ENCODE measurements at regions not wholly inside any gene's neighbourhood (a gene's known extent, or its start where the extent isn't known, plus 50 kb on each side); places are given as distances from the start of the nearest gene placed in this dataset.

- CTCF ChIA-PET, result no interaction called here
Observed at GRCh38 chr4:23533859-23534258, 356.0 kb downstream of the PPARGC1A start.

GRCh38 chr4:23516716-23517115, 373.1 kb downstream of the PPARGC1A start:
- Histone ChIP-seq H3K4me1 (ENCODE audit: insufficient read depth, low read length) (no peaks in the 10 kb centered on the region), H3K9me3 (ENCODE audit: control insufficient read depth in 1 of 2, insufficient read depth in 1 of 2, low read length in 2 of 2) (peaks cover 3 to 11% of the 10 kb centered on the region in 2 experiments), H3K36me3 (ENCODE audit: insufficient read depth, low read length) (no peaks in the 10 kb centered on the region), H3K27me3 (ENCODE audit: control insufficient read depth in 1 of 2, insufficient read depth in 2 of 2, low read length in 2 of 2) (no peaks in the 10 kb centered on the region), H3K4me3 (ENCODE audit: low read length) (no peak overlapping the region), H3K27ac (ENCODE audit: low read depth in 1 of 2, low read length in 2 of 2) (no peak overlapping the region)
- no peak overlapping the region for H3K27ac Mint-ChIP-seq
- ChIA-PET POLR2A (no interaction called here), CTCF (no interaction called here)
- H3K4me3 Mint-ChIP-seq, result no peak overlapping the region
- DNase-seq, result no peak
- no peaks in the 10 kb centered on the region for H3K27me3 Mint-ChIP-seq
- TF ChIP-seq CTCF (IDR thresholded peaks at IDR 0.05), result no peak
- peaks cover 16% of the 10 kb centered on the region for H3K9me3 Mint-ChIP-seq
- no peaks in the 10 kb centered on the region for H3K4me1 Mint-ChIP-seq (ENCODE audit: low read depth)
- intact Hi-C loops (cut with DNase I, micrococcal nuclease), result no loop called here
- no peak for ATAC-seq (ENCODE audit: poor library complexity)
- H3K36me3 Mint-ChIP-seq (ENCODE audit: low read depth), result no peaks in the 10 kb centered on the region

More at GRCh38 chr4:23533859-23534258, 356.0 kb downstream of the PPARGC1A start:
- H3K9me3 ChIP-seq (ENCODE audit: control insufficient read depth in 1 of 2, insufficient read depth in 1 of 2, low read length in 2 of 2), result no peaks in the 10 kb centered on the region
- DNase-seq (no peak), ATAC-seq (ENCODE audit: poor library complexity) (no peak)
- Mint-ChIP-seq H3K9me3 (peaks cover 17% of the 10 kb centered on the region), H3K27ac (no peak overlapping the region), H3K4me3 (no peak overlapping the region), H3K4me1 (ENCODE audit: low read depth) (no peaks in the 10 kb centered on the region), H3K36me3 (ENCODE audit: low read depth) (no peaks in the 10 kb centered on the region), H3K27me3 (no peaks in the 10 kb centered on the region)
- no peaks in the 10 kb centered on the region for H3K36me3 ChIP-seq (ENCODE audit: insufficient read depth, low read length)
- POLR2A ChIA-PET, result no interaction called here
- no peak for TF ChIP-seq CTCF (IDR thresholded peaks at IDR 0.05)
- intact Hi-C loops (cut with DNase I, micrococcal nuclease), result no loop called here
- no peaks in the 10 kb centered on the region for H3K27me3 ChIP-seq (ENCODE audit: control insufficient read depth in 1 of 2, insufficient read depth in 2 of 2, low read length in 2 of 2)
- no peak overlapping the region for H3K4me3 ChIP-seq (ENCODE audit: low read length)
- H3K4me1 ChIP-seq (ENCODE audit: insufficient read depth, low read length), result no peaks in the 10 kb centered on the region
- H3K27ac ChIP-seq (ENCODE audit: low read depth in 1 of 2, low read length in 2 of 2), result no peak overlapping the region

GRCh38 chr4:23504083-23504482, 385.8 kb downstream of the PPARGC1A start:
- no peaks in the 10 kb centered on the region for H3K36me3 Mint-ChIP-seq (ENCODE audit: low read depth)
- ATAC-seq (ENCODE audit: poor library complexity) (no peak), DNase-seq (no peak)
- Histone ChIP-seq H3K27ac (ENCODE audit: low read depth in 1 of 2, low read length in 2 of 2) (no peak overlapping the region), H3K36me3 (ENCODE audit: insufficient read depth, low read length) (no peaks in the 10 kb centered on the region), H3K4me1 (ENCODE audit: insufficient read depth, low read length) (no peaks in the 10 kb centered on the region), H3K9me3 (ENCODE audit: control insufficient read depth in 1 of 2, insufficient read depth in 1 of 2, low read length in 2 of 2) (no peaks in the 10 kb centered on the region), H3K4me3 (ENCODE audit: low read length) (no peak overlapping the region), H3K27me3 (ENCODE audit: control insufficient read depth in 1 of 2, insufficient read depth in 2 of 2, low read length in 2 of 2) (no peaks in the 10 kb centered on the region)
- no peak for TF ChIP-seq CTCF (IDR thresholded peaks at IDR 0.05)
- ChIA-PET CTCF (no interaction called here), POLR2A (no interaction called here)
- intact Hi-C loops (cut with DNase I, micrococcal nuclease), result no loop called here
- no peaks in the 10 kb centered on the region for H3K27me3 Mint-ChIP-seq
- H3K9me3 Mint-ChIP-seq, result peaks cover 6% of the 10 kb centered on the region
- no peaks in the 10 kb centered on the region for H3K4me1 Mint-ChIP-seq (ENCODE audit: low read depth)
- H3K27ac Mint-ChIP-seq, result no peak overlapping the region
- no peak overlapping the region for H3K4me3 Mint-ChIP-seq

All from CD4-positive, alpha-beta T cell (primary cell).